ENCODE measurements at regions not wholly inside any gene's neighbourhood (a gene's known extent, or its start where the extent isn't known, plus 50 kb on each side); places are given as distances from the start of the nearest gene placed in this dataset.

GRCh38 chr3:118692416-118692815 lies 342.2 kb downstream of the IGSF11 start:
- TF ChIP-seq CTCF (IDR thresholded peaks at IDR 0.05) (no peak), FOXJ3 (CRISPR knock-in tag; IDR thresholded peaks at IDR 0.05) (no peak)
